ENCODE measurements at regions not wholly inside any gene's neighbourhood (a gene's known extent, or its start where the extent isn't known, plus 50 kb on each side); places are given as distances from the start of the nearest gene placed in this dataset.

- TF ChIP-seq, protein P1, sequence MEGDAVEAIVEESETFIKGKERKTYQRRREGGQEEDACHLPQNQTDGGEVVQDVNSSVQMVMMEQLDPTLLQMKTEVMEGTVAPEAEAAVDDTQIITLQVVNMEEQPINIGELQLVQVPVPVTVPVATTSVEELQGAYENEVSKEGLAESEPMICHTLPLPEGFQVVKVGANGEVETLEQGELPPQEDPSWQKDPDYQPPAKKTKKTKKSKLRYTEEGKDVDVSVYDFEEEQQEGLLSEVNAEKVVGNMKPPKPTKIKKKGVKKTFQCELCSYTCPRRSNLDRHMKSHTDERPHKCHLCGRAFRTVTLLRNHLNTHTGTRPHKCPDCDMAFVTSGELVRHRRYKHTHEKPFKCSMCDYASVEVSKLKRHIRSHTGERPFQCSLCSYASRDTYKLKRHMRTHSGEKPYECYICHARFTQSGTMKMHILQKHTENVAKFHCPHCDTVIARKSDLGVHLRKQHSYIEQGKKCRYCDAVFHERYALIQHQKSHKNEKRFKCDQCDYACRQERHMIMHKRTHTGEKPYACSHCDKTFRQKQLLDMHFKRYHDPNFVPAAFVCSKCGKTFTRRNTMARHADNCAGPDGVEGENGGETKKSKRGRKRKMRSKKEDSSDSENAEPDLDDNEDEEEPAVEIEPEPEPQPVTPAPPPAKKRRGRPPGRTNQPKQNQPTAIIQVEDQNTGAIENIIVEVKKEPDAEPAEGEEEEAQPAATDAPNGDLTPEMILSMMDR (IDR thresholded peaks at IDR 0.05): no peak
- no peak for TF ChIP-seq POLR2A (IDR thresholded peaks at IDR 0.05)
Observed at GRCh38 chr11:131122448-131122847, 206.2 kb upstream of the SNX19 start.

All from right lobe of liver (tissue), 4 donors.